Gastroesophageal sphincter (tissue), 3 donors: ENCODE measurements at regions not wholly inside any gene's neighbourhood (a gene's known extent, or its start where the extent isn't known, plus 50 kb on each side); places are given as distances from the start of the nearest gene placed in this dataset.

Experiments used
- POLR2A ChIP-seq, 2 donors: fragments of 450-650 bp; IDR thresholded peaks; one replicate each; pipeline ENCODE4 v1.6.1; 2017; ENCODE audit warnings: antibody characterized with exemption in 2 of 2, mild to moderate bottlenecking in 2 of 2, moderate library complexity in 1 of 2
- POLR2AphosphoS5 ChIP-seq: sonication (generic); formaldehyde crosslinking; IDR thresholded peaks from one replicate; pipeline ENCODE4 v1.6.1; 2017; ENCODE audit warnings: antibody characterized with exemption
- TF ChIP-seq, protein P1 (sequence below), 4 experiments: fragments of 200-600 bp in 2 of 4; fragments of 450-650 bp in 2 of 4; sonication (generic) in 1 of 4; IDR thresholded peaks; one replicate each; pipeline ENCODE4 v1.5.1; 2017 to 2019; ENCODE audit warnings: antibody characterized with exemption in 4 of 4, mild to moderate bottlenecking in 2 of 4, moderate library complexity in 2 of 4

DNA sequence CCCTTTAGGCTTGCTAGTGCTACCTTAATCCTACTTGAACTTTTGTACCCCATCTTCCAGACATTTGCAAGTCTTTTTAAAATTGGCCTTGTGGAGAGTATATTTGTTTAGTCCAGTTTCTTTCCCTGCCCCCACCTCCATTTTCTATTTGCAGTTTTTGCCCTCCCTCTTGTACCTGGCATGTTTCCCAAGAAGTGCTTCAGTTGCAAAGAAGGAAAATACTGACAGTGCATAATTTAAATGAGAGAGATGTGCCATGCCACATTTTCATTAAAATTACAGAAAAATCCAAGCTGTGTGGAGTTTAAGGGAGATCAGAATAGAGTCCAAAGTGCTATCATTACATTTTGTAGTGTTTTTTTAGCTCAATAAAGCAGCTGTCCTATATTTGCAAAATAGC is 150.0 kb upstream of the ADGRL2 start:
- TF ChIP-seq POLR2A (IDR thresholded peaks at IDR 0.05) (no peak), POLR2AphosphoS5 (no peak)
- TF ChIP-seq, protein P1, sequence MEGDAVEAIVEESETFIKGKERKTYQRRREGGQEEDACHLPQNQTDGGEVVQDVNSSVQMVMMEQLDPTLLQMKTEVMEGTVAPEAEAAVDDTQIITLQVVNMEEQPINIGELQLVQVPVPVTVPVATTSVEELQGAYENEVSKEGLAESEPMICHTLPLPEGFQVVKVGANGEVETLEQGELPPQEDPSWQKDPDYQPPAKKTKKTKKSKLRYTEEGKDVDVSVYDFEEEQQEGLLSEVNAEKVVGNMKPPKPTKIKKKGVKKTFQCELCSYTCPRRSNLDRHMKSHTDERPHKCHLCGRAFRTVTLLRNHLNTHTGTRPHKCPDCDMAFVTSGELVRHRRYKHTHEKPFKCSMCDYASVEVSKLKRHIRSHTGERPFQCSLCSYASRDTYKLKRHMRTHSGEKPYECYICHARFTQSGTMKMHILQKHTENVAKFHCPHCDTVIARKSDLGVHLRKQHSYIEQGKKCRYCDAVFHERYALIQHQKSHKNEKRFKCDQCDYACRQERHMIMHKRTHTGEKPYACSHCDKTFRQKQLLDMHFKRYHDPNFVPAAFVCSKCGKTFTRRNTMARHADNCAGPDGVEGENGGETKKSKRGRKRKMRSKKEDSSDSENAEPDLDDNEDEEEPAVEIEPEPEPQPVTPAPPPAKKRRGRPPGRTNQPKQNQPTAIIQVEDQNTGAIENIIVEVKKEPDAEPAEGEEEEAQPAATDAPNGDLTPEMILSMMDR (IDR thresholded peaks at IDR 0.05) = no peak
